ENCODE measurements at regions not wholly inside any gene's neighbourhood (a gene's known extent, or its start where the extent isn't known, plus 50 kb on each side); places are given as distances from the start of the nearest gene placed in this dataset.

DNA sequence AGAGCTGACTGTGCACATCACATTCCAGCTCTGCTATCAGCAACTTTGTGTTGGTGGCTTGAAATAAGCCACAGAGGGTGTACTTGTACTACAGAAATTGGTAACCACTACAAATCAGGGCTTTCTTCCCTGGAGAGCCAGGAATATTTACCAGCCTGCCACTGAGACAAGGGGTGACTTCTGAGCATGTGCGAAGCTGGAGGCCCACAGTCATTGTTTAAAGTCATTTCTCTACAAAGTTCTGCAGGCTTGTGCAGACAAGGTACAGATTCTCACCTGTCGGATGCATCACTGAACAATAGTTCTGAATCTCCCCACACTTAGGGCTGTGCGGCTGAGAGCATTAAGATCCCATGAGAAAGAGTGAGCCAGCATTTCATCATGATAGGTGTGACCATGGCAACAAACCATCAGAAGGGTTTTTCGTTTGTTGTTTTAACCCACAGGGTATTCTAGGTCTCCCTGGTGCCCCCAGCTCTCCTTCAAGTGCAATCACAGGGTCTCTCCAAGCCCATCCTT lies 292.8 kb downstream of the CDC5L start:
- H3K9me2 ChIP-seq, result no peaks in the 10 kb centered on the region
- no peaks in the 10 kb centered on the region for H4K20me1 ChIP-seq (ENCODE audit: insufficient read depth)

DNA sequence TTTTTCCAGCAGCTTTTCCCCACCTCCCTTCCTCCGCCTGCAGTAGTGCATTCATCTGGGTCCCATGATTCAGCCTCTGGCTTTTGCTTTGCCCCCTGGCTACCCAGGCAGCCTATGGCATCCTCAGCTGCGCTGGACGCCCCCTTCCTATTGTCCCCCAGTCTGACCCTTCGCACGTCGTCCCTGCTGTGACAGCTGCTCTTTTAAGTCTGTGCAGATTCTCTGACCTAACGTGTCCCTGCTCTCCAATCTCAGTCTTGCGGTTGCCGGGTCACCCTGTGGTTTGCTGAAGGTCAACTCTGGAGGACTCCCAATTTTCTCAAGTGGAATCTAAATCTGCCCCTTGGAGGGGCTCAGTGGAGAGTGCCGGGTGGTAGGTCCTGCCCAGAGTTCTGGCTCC lies 294.3 kb downstream of the CDC5L start:
- DNase-seq, result no peak
- no peak for TF ChIP-seq TEAD4 (IDR thresholded peaks at IDR 0.05; ENCODE audit: borderline replicate concordance, insufficient read depth)
- no peak for TF ChIP-seq EZH2phosphoT487 (IDR thresholded peaks at IDR 0.05; ENCODE audit: borderline replicate concordance, low read depth)
- no peak for TF ChIP-seq TAF1 (IDR thresholded peaks at IDR 0.05; ENCODE audit: borderline replicate concordance, low read depth, low read length)
- TF ChIP-seq, protein P1, sequence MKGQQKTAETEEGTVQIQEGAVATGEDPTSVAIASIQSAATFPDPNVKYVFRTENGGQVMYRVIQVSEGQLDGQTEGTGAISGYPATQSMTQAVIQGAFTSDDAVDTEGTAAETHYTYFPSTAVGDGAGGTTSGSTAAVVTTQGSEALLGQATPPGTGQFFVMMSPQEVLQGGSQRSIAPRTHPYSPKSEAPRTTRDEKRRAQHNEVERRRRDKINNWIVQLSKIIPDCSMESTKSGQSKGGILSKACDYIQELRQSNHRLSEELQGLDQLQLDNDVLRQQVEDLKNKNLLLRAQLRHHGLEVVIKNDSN (IDR thresholded peaks at IDR 0.05; ENCODE audit: borderline replicate concordance, low read depth), result no peak
- TF ChIP-seq ELF1 (IDR thresholded peaks at IDR 0.05), result no peak
- TF ChIP-seq MAX (IDR thresholded peaks at IDR 0.05; ENCODE audit: low read depth), result no peak
- no peak for TF ChIP-seq SIN3A (IDR thresholded peaks at IDR 0.05; ENCODE audit: borderline replicate concordance, low read depth, low read length)
- TF ChIP-seq GATA2 (CRISPR knock-in tag; IDR thresholded peaks at IDR 0.05), result no peak
- TF ChIP-seq FOSL2 (IDR thresholded peaks at IDR 0.05; ENCODE audit: borderline replicate concordance, low read depth), result no peak

More for the DNA sequence above, 292.8 kb downstream of the CDC5L start:
- Histone ChIP-seq H3K4me3 (ENCODE audit: low read depth in 2 of 2, low read length in 1 of 2) (no peak overlapping the region), H3K36me3 (replicated peaks in 1 of 2; ENCODE audit: control insufficient read depth in 1 of 2, insufficient read depth in 2 of 2, low read length in 1 of 2) (no peaks in the 10 kb centered on the region), H3K4me1 (ENCODE audit: control insufficient read depth in 1 of 2, insufficient read depth in 2 of 2, low read depth in 1 of 2, low read length in 1 of 2) (no peaks in the 10 kb centered on the region), H3K27ac (ENCODE audit: low read depth in 2 of 2, low read length in 1 of 2) (no peak overlapping the region), H3K4me2 (no peak overlapping the region), H3K9ac (no peak overlapping the region), H3K9me3 (no peaks in the 10 kb centered on the region), H3K79me2 (ENCODE audit: insufficient read depth) (no peaks in the 10 kb centered on the region), H3F3A (replicated peaks; ENCODE audit: insufficient read depth) (no peaks in the 10 kb centered on the region), H2AFZ (ENCODE audit: low read depth) (no peak overlapping the region), H3K27me3 (ENCODE audit: insufficient read depth) (no peaks in the 10 kb centered on the region)
- ChIA-PET CTCF (no interaction called here), POLR2A (no interaction called here)
- WGBS (ENCODE audit: low lambda C conversion rate), result 94% methylated on average over 4 of the region's 4 CpGs
- TF ChIP-seq GATA2 (CRISPR knock-in tag; IDR thresholded peaks at IDR 0.05), result no peak
- no peak for TF ChIP-seq CHD2 (IDR thresholded peaks at IDR 0.05; ENCODE audit: low read length, partially characterized antibody)
- no peak for TF ChIP-seq CTCF (IDR thresholded peaks at IDR 0.05)
- no peak for TF ChIP-seq MEF2A (IDR thresholded peaks at IDR 0.05; ENCODE audit: borderline replicate concordance, low read depth)
- DNase-seq, result no peak

More for the DNA sequence above, 294.3 kb downstream of the CDC5L start:
- no peaks in the 10 kb centered on the region for H3K9me2 ChIP-seq
- 77% methylated on average over 10 of the region's 10 CpGs for WGBS (ENCODE audit: low lambda C conversion rate)
- no peak overlapping the region for H3K27ac ChIP-seq (ENCODE audit: low read depth in 2 of 2, low read length in 1 of 2)
- no peaks in the 10 kb centered on the region for H3F3A ChIP-seq (replicated peaks; ENCODE audit: insufficient read depth)
- POLR2A ChIA-PET, result no interaction called here
- no peak overlapping the region for H2AFZ ChIP-seq (ENCODE audit: low read depth)
- no peaks in the 10 kb centered on the region for H3K4me1 ChIP-seq (ENCODE audit: control insufficient read depth in 1 of 2, insufficient read depth in 2 of 2, low read depth in 1 of 2, low read length in 1 of 2)
- no peaks in the 10 kb centered on the region for H3K27me3 ChIP-seq (ENCODE audit: insufficient read depth)
- CTCF ChIA-PET, result interaction anchor here (1.1 kb wide), 1 partner anchor 26 kb away, joined by 3 read pairs; no protein-coding TSS in a partner anchor
- no peak overlapping the region for H3K4me2 ChIP-seq
- H3K36me3 ChIP-seq (replicated peaks in 1 of 2; ENCODE audit: control insufficient read depth in 1 of 2, insufficient read depth in 2 of 2, low read length in 1 of 2), result no peaks in the 10 kb centered on the region
- H3K79me2 ChIP-seq (ENCODE audit: insufficient read depth), result no peaks in the 10 kb centered on the region
- H3K9ac ChIP-seq, result no peak overlapping the region
- H3K9me3 ChIP-seq, result no peaks in the 10 kb centered on the region
- H3K4me3 ChIP-seq (ENCODE audit: low read depth in 2 of 2, low read length in 1 of 2), result no peak overlapping the region
- H4K20me1 ChIP-seq (ENCODE audit: insufficient read depth), result no peaks in the 10 kb centered on the region

All from SK-N-SH (cell line).